ENCODE measurements at regions not wholly inside any gene's neighbourhood (a gene's known extent, or its start where the extent isn't known, plus 50 kb on each side); places are given as distances from the start of the nearest gene placed in this dataset.

- intact Hi-C loops (cut with DNase I): no loop called here
- H3K27me3 ChIP-seq: no peaks in the 10 kb centered on the region
- TF ChIP-seq CTCF (IDR thresholded peaks at IDR 0.05): no peak
- no peak overlapping the region for H3K4me3 ChIP-seq
- H3K36me3 ChIP-seq: no peaks in the 10 kb centered on the region
- WGBS (ENCODE audit: insufficient coverage, low coverage, low lambda C conversion rate, missing lambda C conversion rate): 37% methylated on average over 9 of the region's 9 CpGs
- no peaks in the 10 kb centered on the region for H3K9me3 ChIP-seq
- no peak overlapping the region for H3K27ac ChIP-seq
- ATAC-seq (no peak), DNase-seq (no peak)
- no peaks in the 10 kb centered on the region for H3K4me1 ChIP-seq
These were observed 546.1 kb downstream of the NR2F1-AS1 start for GRCh38 chr5:93034621-93035590.

- Histone ChIP-seq H3K9me3 (no peaks in the 10 kb centered on the region), H3K27me3 (no peaks in the 10 kb centered on the region), H3K27ac (no peak overlapping the region), H3K4me3 (no peak overlapping the region), H3K36me3 (no peaks in the 10 kb centered on the region), H3K4me1 (no peaks in the 10 kb centered on the region)
- whole genome bisulfite sequencing (ENCODE audit: insufficient coverage, low coverage, low lambda C conversion rate, missing lambda C conversion rate): 51% methylated on average over 3 of the region's 3 CpGs
- DNase-seq: no peak
- intact Hi-C loops (cut with DNase I): no loop called here
- TF ChIP-seq CTCF (IDR thresholded peaks at IDR 0.05) (no peak), POLR2A (IDR thresholded peaks at IDR 0.05) (no peak)
- no peak for ATAC-seq
These were observed 558.1 kb downstream of the NR2F1-AS1 start for GRCh38 chr5:93022796-93023447.

- Histone ChIP-seq H3K4me3 (no peak overlapping the region), H3K36me3 (no peaks in the 10 kb centered on the region), H3K27ac (no peak overlapping the region), H3K9me3 (no peaks in the 10 kb centered on the region), H3K4me1 (no peaks in the 10 kb centered on the region), H3K27me3 (no peaks in the 10 kb centered on the region)
- no peak for DNase-seq
- no peak for TF ChIP-seq POLR2A (IDR thresholded peaks at IDR 0.05)
- TF ChIP-seq CTCF (IDR thresholded peaks at IDR 0.05): no peak
- 54% methylated on average over 3 of the region's 3 CpGs for WGBS (ENCODE audit: insufficient coverage, low coverage, low lambda C conversion rate, missing lambda C conversion rate)
- intact Hi-C loops (cut with DNase I): no loop called here
- ATAC-seq: no peak
These were observed 558.8 kb downstream of the NR2F1-AS1 start for GRCh38 chr5:93022211-93022610.

- TF ChIP-seq CTCF (IDR thresholded peaks at IDR 0.05) (no peak), POLR2A (IDR thresholded peaks at IDR 0.05) (no peak)
- Histone ChIP-seq H3K27ac (no peak overlapping the region), H3K36me3 (no peaks in the 10 kb centered on the region), H3K9me3 (no peaks in the 10 kb centered on the region), H3K27me3 (no peaks in the 10 kb centered on the region), H3K4me3 (no peak overlapping the region), H3K4me1 (no peaks in the 10 kb centered on the region)
- intact Hi-C loops (cut with DNase I): no loop called here
- 32% methylated on average over 2 of the region's 2 CpGs for WGBS (ENCODE audit: insufficient coverage, low coverage, low lambda C conversion rate, missing lambda C conversion rate)
- no peak for DNase-seq
- no peak for ATAC-seq
These were observed 561.1 kb downstream of the NR2F1-AS1 start for GRCh38 chr5:93019896-93020295.
